ENCODE measurements at regions not wholly inside any gene's neighbourhood (a gene's known extent, or its start where the extent isn't known, plus 50 kb on each side); places are given as distances from the start of the nearest gene placed in this dataset.

GRCh38 chrX:33273535-33273934, 62.2 kb upstream of the DMD start:
- H3K9me3 ChIP-seq (ENCODE audit: low read length) = no peaks in the 10 kb centered on the region
- no peak overlapping the region for H3K4me3 ChIP-seq (ENCODE audit: low read depth, low read length, poor library complexity, severe bottlenecking)
- H3F3A ChIP-seq (ENCODE audit: insufficient read depth, low read length) = no peaks in the 10 kb centered on the region
- no peaks in the 10 kb centered on the region for H3K27me3 ChIP-seq (ENCODE audit: insufficient read depth, low read length)
- no peak overlapping the region for H2AFZ ChIP-seq (ENCODE audit: low read length)
- no peak overlapping the region for H3K4me2 ChIP-seq (ENCODE audit: low read length)
- no peaks in the 10 kb centered on the region for H4K20me1 ChIP-seq (ENCODE audit: insufficient read depth, low read length)
- TF ChIP-seq EZH2 (IDR thresholded peaks at IDR 0.05; ENCODE audit: borderline replicate concordance, low read length) (no peak), CTCF (IDR thresholded peaks at IDR 0.05; ENCODE audit: low read length) (no peak)
- H3K36me3 ChIP-seq (ENCODE audit: insufficient read depth, low read length) = no peaks in the 10 kb centered on the region; the same call in 1 of the 2 replicates
- H3K9me2 ChIP-seq (ENCODE audit: low read depth, low read length) = no peaks in the 10 kb centered on the region
- H3K79me2 ChIP-seq (ENCODE audit: insufficient read depth, low read length) = peaks cover 28% of the 10 kb centered on the region
- peaks cover 30% of the 10 kb centered on the region for H3K4me1 ChIP-seq (ENCODE audit: insufficient read depth, low read length, severe bottlenecking)
- H3K9ac ChIP-seq (ENCODE audit: low read length) = no peak overlapping the region
- peak overlapping the region; percentile 36 for H3K27ac ChIP-seq (ENCODE audit: low read depth, low read length, poor library complexity, severe bottlenecking)

- H2AFZ ChIP-seq (ENCODE audit: low read length) = no peak overlapping the region
- no peak overlapping the region for H3K4me2 ChIP-seq (ENCODE audit: low read length)
- H3K9me2 ChIP-seq (ENCODE audit: low read depth, low read length) = no peaks in the 10 kb centered on the region
- no peaks in the 10 kb centered on the region for H3K27me3 ChIP-seq (ENCODE audit: insufficient read depth, low read length)
- H3K9me3 ChIP-seq (ENCODE audit: low read length) = no peaks in the 10 kb centered on the region
- no peaks in the 10 kb centered on the region for H4K20me1 ChIP-seq (ENCODE audit: insufficient read depth, low read length)
- H3K79me2 ChIP-seq (ENCODE audit: insufficient read depth, low read length) = peaks cover 32% of the 10 kb centered on the region
- H3K27ac ChIP-seq (ENCODE audit: low read depth, low read length, poor library complexity, severe bottlenecking) = peak overlapping the region; percentile 36
- H3K9ac ChIP-seq (ENCODE audit: low read length) = no peak overlapping the region
- H3K4me3 ChIP-seq (ENCODE audit: low read depth, low read length, poor library complexity, severe bottlenecking) = no peak overlapping the region
- peaks cover 24% of the 10 kb centered on the region for H3K4me1 ChIP-seq (ENCODE audit: insufficient read depth, low read length, severe bottlenecking)
- no peaks in the 10 kb centered on the region; the same call in 1 of the 2 replicates for H3K36me3 ChIP-seq (ENCODE audit: insufficient read depth, low read length)
- H3F3A ChIP-seq (ENCODE audit: insufficient read depth, low read length) = no peaks in the 10 kb centered on the region
- TF ChIP-seq EZH2 (IDR thresholded peaks at IDR 0.05; ENCODE audit: borderline replicate concordance, low read length) (no peak), CTCF (IDR thresholded peaks at IDR 0.05; ENCODE audit: low read length) (no peak)
Measured at GRCh38 chrX:33272986-33273385, 61.6 kb upstream of the DMD start.
